ENCODE measurements at regions not wholly inside any gene's neighbourhood (a gene's known extent, or its start where the extent isn't known, plus 50 kb on each side); places are given as distances from the start of the nearest gene placed in this dataset.
"Not testable (repeated sequence)": the region's sequence is repeated elsewhere in the genome, so short reads cannot be mapped to it uniquely, and the experiment has no call there.

DNA sequence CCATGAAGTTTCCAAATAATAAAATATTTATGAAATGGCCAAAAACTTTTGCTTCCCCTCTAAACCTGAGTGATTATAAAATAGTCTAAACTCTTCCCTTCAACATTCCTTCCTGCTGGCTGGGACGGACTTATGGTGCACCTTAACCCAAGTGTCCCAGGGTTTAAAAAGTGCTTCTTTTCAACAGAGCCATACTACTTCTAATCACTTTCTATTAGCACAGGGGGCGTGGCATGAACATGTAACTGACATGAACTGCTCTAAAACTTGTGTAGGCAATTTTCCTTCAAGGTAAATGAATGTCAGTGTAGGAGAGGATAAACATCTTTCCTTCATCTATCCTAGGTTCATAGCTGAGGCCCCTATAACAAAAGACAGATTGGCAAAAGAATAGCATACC is 163.6 kb upstream of the RIMS1 start:
- WGBS, 3 donors = 64 to 82% (median 79%) methylated on average over 2 of the region's 2 CpGs
- no peak overlapping the region for H3K27ac ChIP-seq (ENCODE audit: low read depth, low read length)

GRCh38 chr6:71724456-71725125 is 161.8 kb upstream of the RIMS1 start:
- 66 to 82% (median 82%) methylated on average over 2 of the region's 2 CpGs for WGBS, 3 donors
- no peak overlapping the region for H3K27ac ChIP-seq (ENCODE audit: low read depth, low read length)

GRCh38 chr6:71725126-71725470 is 161.3 kb upstream of the RIMS1 start:
- WGBS, 3 donors = 78 to 85% (median 81%) methylated on average over 2 of the region's 2 CpGs
- H3K27ac ChIP-seq (ENCODE audit: low read depth, low read length) = no peak overlapping the region

DNA sequence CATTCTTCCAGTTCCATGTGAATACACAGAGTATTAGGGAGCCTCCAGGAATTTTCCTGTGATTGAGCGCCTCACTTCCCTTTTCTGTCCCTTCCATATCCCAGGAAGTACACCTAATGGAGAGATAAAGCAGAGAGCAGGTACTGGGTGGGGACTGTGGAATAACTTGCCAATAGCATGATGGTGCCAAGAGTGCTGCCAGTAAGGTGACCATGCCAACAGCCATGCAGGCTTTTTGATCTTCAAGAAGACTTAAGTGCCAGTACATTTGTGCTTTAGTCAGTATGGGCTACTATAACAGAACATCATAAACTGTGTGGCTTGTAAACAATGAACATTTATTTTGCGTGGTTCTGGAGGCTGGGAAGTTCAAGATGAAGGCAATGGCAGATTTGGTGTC is 160.2 kb upstream of the RIMS1 start:
- 67 to 86% (median 82%) methylated on average over 2 of the region's 2 CpGs for WGBS, 3 donors
- no peak overlapping the region for H3K27ac ChIP-seq (ENCODE audit: low read depth, low read length)

DNA sequence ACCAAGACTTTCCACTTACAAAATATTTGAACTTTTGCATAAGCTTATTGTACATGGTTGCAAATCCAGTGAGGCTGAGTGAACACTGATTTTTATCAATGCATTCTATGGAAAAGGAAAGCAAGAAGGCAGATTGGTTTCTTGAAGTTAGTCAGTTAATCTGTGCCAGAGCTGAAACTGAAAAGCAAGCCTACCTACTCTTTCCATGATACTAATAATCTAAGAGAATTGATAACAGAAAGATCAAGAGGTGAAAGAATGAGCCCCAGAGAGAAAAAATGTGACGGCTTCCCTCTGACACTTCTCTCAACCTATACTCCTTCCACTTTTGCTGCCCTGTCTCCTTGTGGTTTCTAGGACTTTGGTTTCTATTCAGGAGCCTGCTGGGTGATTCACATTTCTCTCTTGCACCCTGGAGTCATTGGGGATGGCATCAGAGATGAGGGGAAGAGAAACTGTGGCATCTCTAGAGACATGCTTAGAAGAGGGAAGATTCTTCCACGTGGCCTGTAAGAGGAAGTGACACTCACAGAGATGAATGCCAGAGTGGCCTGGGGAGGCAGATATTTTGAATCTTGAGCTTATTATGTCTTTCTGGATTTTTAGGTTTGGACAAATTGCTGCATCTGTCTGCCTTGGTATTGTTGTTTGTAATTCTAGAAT is 158.6 kb upstream of the RIMS1 start:
- no peak overlapping the region for H3K27ac ChIP-seq (ENCODE audit: low read depth, low read length)
- WGBS, 3 donors = 31 to 43% (median 42%) methylated on average over 2 of the region's 2 CpGs

GRCh38 chr6:71730284-71730683 is 156.1 kb upstream of the RIMS1 start:
- no peak overlapping the region for H3K27ac ChIP-seq (ENCODE audit: low read depth, low read length)
- 79 to 85% (median 81%) methylated on average over 3 of the region's 3 CpGs for WGBS, 3 donors

DNA sequence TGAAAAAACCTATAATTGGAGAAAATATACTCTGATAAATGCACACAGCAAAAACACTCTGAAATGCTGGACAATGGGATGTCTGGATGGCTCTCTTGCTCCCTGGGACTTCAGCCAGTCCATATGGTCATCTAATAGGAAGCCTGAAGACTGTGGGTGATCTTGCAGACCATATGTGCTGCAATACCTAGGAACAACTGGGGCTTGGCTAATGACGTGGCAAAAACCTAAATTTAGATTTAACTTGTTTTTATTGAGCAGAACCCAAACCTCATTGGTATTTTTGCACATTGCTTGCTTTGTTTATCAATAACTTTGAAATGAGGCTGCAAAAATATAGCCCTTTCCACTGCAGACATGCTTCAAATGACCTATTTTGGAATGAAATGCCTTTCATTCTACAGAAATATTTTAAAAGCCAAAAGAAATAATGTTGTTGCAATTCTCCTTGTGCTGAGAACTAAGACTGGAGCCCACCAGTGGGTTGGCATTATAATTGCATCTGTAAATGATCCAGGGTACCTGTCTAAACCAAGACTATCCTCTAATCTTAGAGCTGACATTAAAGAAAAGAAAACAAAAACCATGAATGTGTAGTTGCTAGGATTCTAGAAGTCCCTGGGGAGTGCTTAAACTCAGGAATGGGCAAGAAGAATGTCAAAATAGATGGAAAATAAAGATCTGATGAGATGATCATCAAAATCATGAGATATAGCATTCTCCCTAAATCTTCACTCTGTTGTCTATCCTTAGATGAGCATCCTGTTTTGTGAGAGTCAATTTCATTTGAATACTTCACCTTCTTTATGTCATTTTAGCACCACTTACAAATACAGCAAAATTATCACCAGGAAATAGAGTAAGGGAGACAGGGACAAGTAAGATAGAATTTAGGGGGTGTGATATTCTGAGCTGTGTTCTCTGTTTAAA is 152.1 kb upstream of the RIMS1 start:
- H3K27ac ChIP-seq (ENCODE audit: low read depth, low read length) = no peak overlapping the region
- 42 to 65% (median 47%) methylated on average over 1 of the region's 1 CpG for WGBS, 3 donors

- 53 to 90% (median 76%) methylated on average over 1 of the region's 1 CpG for WGBS, 3 donors
- H3K27ac ChIP-seq (ENCODE audit: low read depth, low read length) = no peak overlapping the region
Observed at GRCh38 chr6:71737953-71738352, 148.4 kb upstream of the RIMS1 start.

GRCh38 chr6:71745525-71745924 is 140.8 kb upstream of the RIMS1 start:
- 41 to 64% (median 58%) methylated on average over 5 of the region's 5 CpGs for WGBS, 3 donors
- no peak overlapping the region for H3K27ac ChIP-seq (ENCODE audit: low read depth, low read length)

DNA sequence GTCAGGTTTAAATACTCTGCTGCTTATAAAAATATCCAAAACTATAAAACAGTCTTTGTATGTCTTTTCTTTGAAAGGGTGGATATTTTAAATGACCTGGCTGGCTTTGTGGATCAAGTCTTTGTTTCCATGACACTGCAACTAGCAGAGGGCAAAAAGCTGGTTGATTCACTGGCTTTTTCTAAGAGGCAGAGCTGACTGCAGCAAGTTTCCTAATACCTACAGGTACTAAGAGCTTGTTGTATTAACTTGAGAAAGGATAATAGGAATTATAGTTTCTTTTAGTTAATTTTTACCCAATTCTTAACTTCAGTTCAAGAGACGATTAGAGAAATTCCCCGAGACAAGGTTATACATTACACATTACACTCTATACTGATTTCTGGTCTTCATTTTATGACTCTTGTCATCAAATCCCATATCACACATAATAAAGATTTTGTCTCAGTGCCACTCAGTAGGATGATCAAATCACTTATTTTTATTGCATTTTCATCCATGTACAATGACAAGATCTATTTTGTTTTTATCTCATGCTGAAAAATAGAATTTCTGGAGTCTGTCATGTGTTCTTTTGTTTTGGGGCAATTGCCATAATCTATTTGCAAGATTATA is 120.1 kb upstream of the RIMS1 start:
- no peak overlapping the region for H3K27ac ChIP-seq (ENCODE audit: low read depth, low read length)
- 33 to 93% (median 77%) methylated on average over 2 of the region's 2 CpGs for WGBS, 3 donors

DNA sequence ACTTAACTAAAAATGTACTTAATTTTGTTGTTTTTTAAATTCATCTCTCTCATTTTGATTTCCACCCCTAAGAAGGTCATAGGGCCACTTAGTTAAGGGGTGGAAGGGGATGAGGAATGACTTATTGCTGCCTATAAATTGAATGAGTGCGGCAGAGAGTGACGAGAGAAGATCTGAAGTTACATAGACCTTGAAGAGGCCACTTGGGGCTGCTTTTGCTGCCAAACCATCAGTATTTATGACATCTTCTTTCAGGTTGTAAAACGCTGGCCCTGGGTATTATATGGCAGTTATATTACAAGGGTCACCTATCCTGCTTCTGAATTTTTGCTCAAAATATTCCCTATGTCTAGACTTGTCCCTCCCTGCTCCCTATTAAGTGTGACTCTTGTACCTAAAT is 119.6 kb upstream of the RIMS1 start:
- 38 to 42% (median 40%) methylated on average over 3 of the region's 3 CpGs for WGBS, 3 donors

GRCh38 chr6:71768356-71768755 is 118.0 kb upstream of the RIMS1 start:
- 19 to 39% (median 26%) methylated on average over 1 of the region's 1 CpG for WGBS, 3 donors
- H3K27ac ChIP-seq (ENCODE audit: low read depth, low read length) = no peak overlapping the region

More for the DNA sequence above, 119.6 kb upstream of the RIMS1 start:
- no peak overlapping the region for H3K27ac ChIP-seq (ENCODE audit: low read depth, low read length)

DNA sequence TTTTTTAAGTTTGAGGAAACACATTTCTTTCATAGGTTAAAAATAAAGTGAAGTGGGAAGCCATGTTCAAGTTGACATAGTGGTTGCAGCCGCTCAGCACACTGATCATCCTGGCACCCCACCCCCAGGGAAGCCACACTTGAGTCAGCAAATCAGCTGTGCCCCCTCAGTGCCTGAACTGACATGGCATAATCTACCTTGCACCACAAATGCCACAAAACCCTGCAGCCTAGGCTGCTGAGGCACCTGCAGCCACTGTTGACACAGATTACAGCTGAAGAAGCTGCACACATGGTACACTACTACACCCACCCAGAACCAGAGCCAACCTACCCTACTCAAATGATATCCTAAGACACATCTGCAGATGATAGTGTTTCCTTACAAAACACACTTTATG is 77.5 kb upstream of the RIMS1 start:
- H3K27ac ChIP-seq (ENCODE audit: low read depth, low read length) = no peak overlapping the region
- 71 to 81% (median 78%) methylated on average over 1 of the region's 1 CpG for WGBS, 3 donors

DNA sequence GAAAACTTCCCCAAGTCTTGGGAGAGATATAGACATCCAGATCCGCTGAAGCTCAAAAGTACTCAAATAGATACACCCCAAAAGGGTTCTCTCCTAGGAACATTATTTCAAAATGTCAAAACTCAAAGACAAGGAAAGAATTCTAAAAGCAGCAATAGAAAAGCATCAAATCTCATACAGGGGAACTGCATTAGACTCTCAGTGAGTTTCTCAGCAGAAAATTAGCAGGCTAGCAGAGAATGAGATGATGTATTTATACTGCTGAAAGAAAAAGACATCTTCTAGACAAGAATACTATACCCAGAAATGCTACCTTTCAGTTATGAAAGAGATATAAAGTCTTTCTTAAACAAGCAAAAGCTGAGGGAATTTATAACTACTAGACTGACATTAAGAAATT is 75.5 kb upstream of the RIMS1 start:
- WGBS, 3 donors = 83 to 92% (median 88%) methylated on average over 1 of the region's 1 CpG
- no peak overlapping the region for H3K27ac ChIP-seq (ENCODE audit: low read depth, low read length)

DNA sequence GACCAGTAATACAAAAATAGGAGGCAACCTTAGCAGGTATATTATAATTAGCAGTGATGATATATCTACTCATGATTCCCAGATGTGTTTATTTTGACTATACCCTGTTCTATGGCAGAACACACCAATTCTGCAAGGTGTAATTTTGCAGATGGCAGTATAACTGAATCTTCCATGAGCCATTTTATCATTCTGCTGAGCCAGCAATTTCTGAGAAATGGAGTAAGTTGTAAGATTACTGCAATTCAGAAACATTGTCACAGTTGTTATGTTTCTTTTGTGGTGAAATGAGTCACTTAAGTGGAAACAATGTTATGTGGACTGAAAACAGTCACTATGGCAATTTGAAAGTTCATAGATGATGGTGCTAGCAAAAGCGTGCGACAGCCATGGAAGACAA is 63.7 kb upstream of the RIMS1 start:
- 88 to 94% (median 88%) methylated on average over 2 of the region's 2 CpGs for WGBS, 3 donors
- H3K27ac ChIP-seq (ENCODE audit: low read depth, low read length) = no peak overlapping the region

GRCh38 chr6:71832110-71832764 is 54.1 kb upstream of the RIMS1 start:
- WGBS, 3 donors = 93 to 94% (median 93%) methylated on average over 22 to 25 of the region's 25 CpGs
- H3K27ac ChIP-seq (ENCODE audit: low read depth, low read length) = not testable (repeated sequence)
